Esophagus muscularis mucosa (tissue), 4 donors: ENCODE measurements at regions not wholly inside any gene's neighbourhood (a gene's known extent, or its start where the extent isn't known, plus 50 kb on each side); places are given as distances from the start of the nearest gene placed in this dataset.

ENCODE experiments used
- DNase-seq: peaks from one replicate; pipeline ENCODE4 v3.0.0-alpha.2; 2017; ENCODE audit errors: extremely low spot score
- H3K27ac ChIP-seq, 4 donors: fragments of 200-600 bp; sonication (generic); replicated peaks in 1 of 4; 1 replicate in 3 of 4; 2 replicates in 1 of 4; pipeline ENCODE4 v1.5.1; 2016 to 2019; ENCODE audit warnings: mild to moderate bottlenecking in 1 of 4
- H3K27me3 ChIP-seq, 4 donors: fragments of 200-600 bp; sonication (generic); one replicate each; pipeline versions ENCODE4 v1.5.1 to v1.6.0; 2016 to 2019
- H3K36me3 ChIP-seq, 4 donors: fragments of 200-600 bp; sonication (generic); one replicate each; pipeline ENCODE4 v1.5.1; 2016 to 2019
- H3K4me1 ChIP-seq, 4 donors: fragments of 200-600 bp; sonication (generic); one replicate each; pipeline ENCODE4 v1.5.1; 2016 to 2019
- H3K4me3 ChIP-seq, 4 donors: fragments of 200-600 bp; sonication (generic); 1 replicate in 2 of 4; 2 replicates in 2 of 4; pipeline ENCODE4 v1.5.1; 2016 to 2019; ENCODE audit warnings: mild to moderate bottlenecking in 4 of 4, moderate library complexity in 1 of 4
- H3K9me3 ChIP-seq, 4 donors: fragments of 200-600 bp; sonication (generic); 1 replicate in 3 of 4; 2 replicates in 1 of 4; pipeline ENCODE4 v1.5.1; 2016 to 2019
- CTCF ChIP-seq, 3 experiments: fragments of 200-600 bp in 2 of 3; fragments of 450-650 bp in 1 of 3; sonication (generic) in 2 of 3; IDR thresholded peaks; one replicate each; pipeline ENCODE4 v1.5.1; 2017 to 2019; ENCODE audit warnings: antibody characterized with exemption in 3 of 3, mild to moderate bottlenecking in 2 of 3, moderate library complexity in 1 of 3
- EP300 ChIP-seq: sonication (generic); formaldehyde crosslinking; IDR thresholded peaks from one replicate; pipeline ENCODE4 v1.6.1; 2017; ENCODE audit warnings: antibody characterized with exemption
- POLR2A ChIP-seq: fragments of 450-650 bp; IDR thresholded peaks from one replicate; pipeline ENCODE4 v1.6.1; 2017; ENCODE audit warnings: antibody characterized with exemption, moderate library complexity, mild to moderate bottlenecking, low read depth
- POLR2AphosphoS5 ChIP-seq, 2 donors: sonication (generic); formaldehyde crosslinking; IDR thresholded peaks; one replicate each; pipeline ENCODE4 v1.6.1; 2017; ENCODE audit warnings: antibody characterized with exemption in 2 of 2
- WGBS: methylation state at CpG from one replicate; pipeline ENCODE4 v1.1.5; 2018; 5-methylcytosine and 5-hydroxymethylcytosine counted together
- intact Hi-C: fragments of 100-400 bp; cut with DNase I; formaldehyde crosslinking; loops from one replicate; pipeline ENCODE4 v1.15.1; 2023

- 64% methylated on average over 1 of the region's 1 CpG for WGBS
- TF ChIP-seq POLR2AphosphoS5 (IDR thresholded peaks at IDR 0.05) = no peak
- Histone ChIP-seq H3K4me3 (no peak overlapping the region), H3K4me1 (no peaks in the 10 kb centered on the region), H3K9me3 (no peaks in the 10 kb centered on the region), H3K27me3 (no peaks in the 10 kb centered on the region), H3K36me3 (no peaks in the 10 kb centered on the region), H3K27ac (no peak overlapping the region)
- no peak for DNase-seq
- intact Hi-C loops = no loop called here
These were observed 215.1 kb upstream of the TBX18 start for GRCh38 chr6:84979541-84979940.

GRCh38 chr6:84977363-84977705, 212.9 kb upstream of the TBX18 start:
- no peak overlapping the region for H3K27ac ChIP-seq
- H3K4me3 ChIP-seq = no peak overlapping the region
- WGBS = 56% methylated on average over 1 of the region's 1 CpG
- H3K4me1 ChIP-seq = no peaks in the 10 kb centered on the region
- no peaks in the 10 kb centered on the region for H3K36me3 ChIP-seq
- peaks cover 0 to 4% (median 2%) of the 10 kb centered on the region in 4 donors for H3K9me3 ChIP-seq
- TF ChIP-seq POLR2A = no peak
- TF ChIP-seq EP300 = no peak
- TF ChIP-seq CTCF (IDR thresholded peaks at IDR 0.05) = no peak
- TF ChIP-seq POLR2AphosphoS5 (IDR thresholded peaks at IDR 0.05) = no peak
- no peaks in the 10 kb centered on the region for H3K27me3 ChIP-seq
- no peak for DNase-seq
- intact Hi-C loops = no loop called here

- no peak overlapping the region for H3K27ac ChIP-seq
- intact Hi-C loops = no loop called here
- H3K36me3 ChIP-seq = no peaks in the 10 kb centered on the region
- no peaks in the 10 kb centered on the region for H3K27me3 ChIP-seq
- H3K4me1 ChIP-seq = no peaks in the 10 kb centered on the region
- H3K9me3 ChIP-seq = peaks cover 0 to 4% (median 2%) of the 10 kb centered on the region in 4 donors
- WGBS = 62% methylated on average over 4 of the region's 4 CpGs
- no peak overlapping the region for H3K4me3 ChIP-seq
- TF ChIP-seq POLR2AphosphoS5 (IDR thresholded peaks at IDR 0.05) (no peak), POLR2A (no peak), CTCF (IDR thresholded peaks at IDR 0.05) (no peak)
- no peak for DNase-seq
These were observed 212.3 kb upstream of the TBX18 start for GRCh38 chr6:84976526-84977362.

- Histone ChIP-seq H3K27me3 (no peaks in the 10 kb centered on the region), H3K4me3 (no peak overlapping the region), H3K4me1 (no peaks in the 10 kb centered on the region), H3K9me3 (peaks cover 0 to 4% (median 2%) of the 10 kb centered on the region in 4 donors), H3K36me3 (no peaks in the 10 kb centered on the region), H3K27ac (no peak overlapping the region)
- DNase-seq = no peak
- TF ChIP-seq EP300 (no peak), CTCF (IDR thresholded peaks at IDR 0.05) (no peak), POLR2A (no peak), POLR2AphosphoS5 (IDR thresholded peaks at IDR 0.05) (no peak)
- intact Hi-C loops = no loop called here
- 75% methylated on average over 1 of the region's 1 CpG for WGBS
These were observed 210.9 kb upstream of the TBX18 start for GRCh38 chr6:84975316-84975715.

- H3K4me1 ChIP-seq = no peaks in the 10 kb centered on the region
- DNase-seq = no peak
- no peak overlapping the region for H3K4me3 ChIP-seq
- H3K36me3 ChIP-seq = no peaks in the 10 kb centered on the region
- H3K27me3 ChIP-seq = no peaks in the 10 kb centered on the region
- TF ChIP-seq POLR2A = no peak
- TF ChIP-seq POLR2AphosphoS5 (IDR thresholded peaks at IDR 0.05) = no peak
- no peak for TF ChIP-seq EP300
- TF ChIP-seq CTCF (IDR thresholded peaks at IDR 0.05) = no peak
- H3K27ac ChIP-seq = no peak overlapping the region
- peaks cover 0 to 11% (median 2%) of the 10 kb centered on the region in 4 donors for H3K9me3 ChIP-seq
- intact Hi-C loops = no loop called here
- 82% methylated on average over 2 of the region's 2 CpGs for WGBS
These were observed 209.2 kb upstream of the TBX18 start for GRCh38 chr6:84973606-84974005.
